GM19452 (cell line): ENCODE measurements at regions not wholly inside any gene's neighbourhood (a gene's known extent, or its start where the extent isn't known, plus 50 kb on each side); places are given as distances from the start of the nearest gene placed in this dataset.
"Not testable (repeated sequence)": the region's sequence is repeated elsewhere in the genome, so short reads cannot be mapped to it uniquely, and the experiment has no call there.

Source experiments
- ATAC-seq: cut with Tn5 transposase; IDR thresholded peaks from one replicate; pipeline ENCODE4 v1.9.1; 2021; ENCODE audit not compliant: unreplicated experiment

DNA sequence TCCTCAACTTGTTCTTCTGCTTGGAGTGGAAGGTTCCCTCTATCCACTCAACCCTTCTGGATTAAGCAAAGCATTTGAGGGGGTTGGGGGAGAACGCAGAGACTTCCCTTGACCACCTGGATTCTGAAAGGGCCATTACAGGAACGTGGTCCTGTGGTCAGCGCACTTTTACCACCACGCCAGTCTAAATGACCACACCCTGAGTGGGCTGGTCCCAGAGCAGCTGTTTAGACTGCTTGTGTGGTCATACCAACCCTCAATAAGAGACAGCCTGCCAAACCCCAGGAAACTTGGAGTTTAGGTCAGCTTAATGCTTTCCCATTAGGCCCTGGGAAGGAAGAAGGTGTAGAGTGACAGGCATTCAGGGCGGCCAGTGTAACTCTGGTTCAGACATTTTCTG is 165.5 kb upstream of the ATP2B1 start:
- ATAC-seq: no peak

DNA sequence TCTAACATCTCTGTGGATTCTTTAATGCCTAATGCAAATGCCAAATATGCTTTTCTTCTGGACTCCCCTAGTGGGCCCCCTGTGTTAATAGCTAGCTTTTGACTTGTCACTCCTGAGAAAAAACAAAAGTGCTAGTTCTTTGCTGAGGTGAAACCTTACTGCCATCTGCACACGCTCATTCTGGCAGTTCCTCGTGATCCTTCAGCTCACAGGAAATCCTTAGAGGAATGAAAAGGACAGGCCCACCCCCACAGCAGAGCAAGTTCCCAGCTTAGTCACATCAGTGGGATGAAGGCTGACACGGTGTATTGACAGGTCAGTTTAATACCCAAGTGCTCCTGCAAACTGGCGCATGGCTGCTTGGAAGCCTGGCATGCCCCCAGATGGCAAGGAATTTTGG is 165.1 kb upstream of the ATP2B1 start:
- ATAC-seq: no peak

DNA sequence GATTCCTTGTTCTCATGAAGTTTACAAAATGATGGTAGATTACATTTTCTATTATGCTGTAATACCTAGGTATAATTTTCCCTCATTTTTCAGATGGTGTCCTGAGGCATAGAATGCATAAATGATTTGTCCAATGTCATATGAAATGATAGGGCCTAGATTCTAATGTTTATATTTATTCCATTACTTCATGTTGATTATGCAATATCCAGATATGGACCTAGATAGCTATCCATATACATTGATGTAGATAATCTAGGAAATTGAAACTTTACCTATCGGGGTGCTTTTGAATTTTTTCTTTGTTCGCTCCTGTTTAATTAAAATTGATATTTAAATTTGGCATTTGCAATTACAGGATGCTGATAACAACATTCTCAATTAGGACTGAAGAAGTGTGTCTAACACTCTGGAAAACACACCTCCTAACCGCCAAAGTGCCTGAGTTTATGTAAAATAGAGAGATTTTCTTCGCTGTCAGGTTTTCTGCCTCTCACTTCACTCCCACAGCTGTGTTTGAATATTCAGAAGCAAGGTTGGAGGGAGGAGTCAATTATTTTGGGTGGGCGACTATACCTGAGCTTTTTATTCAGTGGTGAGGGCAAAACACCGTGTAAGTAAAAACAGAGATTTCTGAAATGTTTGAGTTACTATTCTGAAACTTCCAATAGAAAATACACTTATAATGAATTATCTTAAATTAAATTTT is 164.4 kb upstream of the ATP2B1 start:
- ATAC-seq: no peak

DNA sequence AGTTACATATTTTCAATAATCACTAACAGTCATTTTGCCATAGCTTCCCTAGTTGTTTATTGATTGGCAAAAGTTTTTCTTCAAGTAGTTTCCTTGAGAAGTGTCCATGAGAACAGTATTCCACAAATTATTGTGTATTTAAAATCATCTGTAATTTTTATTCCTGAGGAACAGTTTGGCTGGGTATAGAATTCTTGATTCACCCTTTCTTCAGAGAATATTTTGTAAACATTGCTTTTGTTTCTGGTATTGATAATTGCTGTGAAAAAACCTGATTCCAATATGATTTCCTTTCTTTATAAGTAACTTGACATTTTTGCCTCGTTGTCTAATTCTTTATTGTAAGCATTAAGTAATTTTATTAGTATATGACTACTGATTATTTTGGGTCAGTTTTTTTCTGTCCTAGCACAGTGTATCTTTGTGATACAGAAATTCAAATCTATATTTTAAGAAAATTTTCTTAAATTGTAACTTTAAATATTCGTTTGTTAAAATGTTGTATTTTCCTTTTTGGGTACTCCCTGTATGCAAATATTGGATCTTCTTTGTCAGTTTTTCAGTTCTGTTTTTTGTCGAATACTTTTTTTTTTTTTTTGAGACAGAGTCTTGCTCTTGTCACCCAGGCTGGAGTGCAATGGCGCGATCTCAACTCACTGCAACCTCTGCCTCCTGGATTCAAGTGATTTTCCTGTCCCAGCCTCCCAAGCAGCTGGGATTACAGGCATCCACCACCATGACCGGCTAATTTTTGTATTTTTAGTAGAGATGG is 162.0 kb upstream of the ATP2B1 start:
- no peak for ATAC-seq

DNA sequence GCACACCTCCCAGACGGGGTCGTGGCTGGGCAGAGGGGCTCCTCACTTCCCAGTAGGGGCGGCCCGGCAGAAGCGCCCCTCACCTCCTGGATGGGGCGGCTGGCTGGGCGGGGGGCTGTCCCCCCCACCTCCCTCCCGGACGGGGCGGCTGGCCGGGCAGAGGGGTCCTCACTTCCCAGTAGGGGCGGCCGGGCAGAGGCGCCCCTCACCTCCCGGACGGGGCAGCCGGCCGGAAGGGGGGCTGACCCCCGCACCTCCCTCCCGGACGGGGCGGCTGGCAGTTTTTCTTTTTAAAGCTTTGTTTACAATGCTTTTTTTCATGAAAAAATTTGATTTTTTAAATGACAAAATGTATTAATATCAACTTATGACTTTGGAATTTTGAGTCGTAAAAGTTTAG is 159.0 kb upstream of the ATP2B1 start:
- ATAC-seq: not testable (repeated sequence)

DNA sequence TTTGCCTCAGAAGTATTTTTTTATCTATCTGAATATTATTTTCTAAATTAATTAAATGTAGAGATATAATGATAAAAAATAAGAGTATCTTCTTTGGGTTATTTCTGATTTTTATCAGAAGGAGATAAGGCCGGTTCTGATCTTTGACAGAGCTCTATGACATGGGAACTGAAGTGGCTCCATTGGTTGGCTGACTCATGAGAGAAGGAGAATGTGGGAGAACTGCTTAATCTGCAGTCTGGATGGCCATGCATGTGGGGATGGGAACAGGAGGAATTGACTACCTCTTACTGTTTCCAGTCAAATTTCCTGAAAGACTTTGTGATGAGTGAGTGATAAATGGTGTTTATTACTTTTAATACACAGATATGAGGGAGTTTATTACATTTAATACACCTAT is 155.8 kb upstream of the ATP2B1 start:
- no peak for ATAC-seq

DNA sequence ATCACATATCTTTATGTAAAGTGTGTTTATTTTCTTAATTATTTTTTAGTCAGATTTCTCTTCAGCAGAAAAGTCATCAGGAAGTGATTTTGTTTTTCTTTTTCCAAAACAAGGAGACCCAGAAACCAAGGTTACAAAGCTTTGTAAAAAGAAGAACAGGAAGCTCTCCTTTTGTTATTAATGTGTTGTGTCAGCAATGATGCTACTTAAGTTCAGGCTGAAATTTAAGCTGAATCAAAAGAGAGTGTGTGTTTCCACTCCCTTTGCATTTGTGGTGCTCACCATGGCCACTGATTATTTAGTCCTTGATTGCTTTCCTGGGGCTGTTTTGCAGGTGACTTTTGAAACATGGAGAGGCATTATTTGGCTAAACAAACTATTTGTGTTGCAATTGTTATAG is 155.3 kb upstream of the ATP2B1 start:
- ATAC-seq: no peak

DNA sequence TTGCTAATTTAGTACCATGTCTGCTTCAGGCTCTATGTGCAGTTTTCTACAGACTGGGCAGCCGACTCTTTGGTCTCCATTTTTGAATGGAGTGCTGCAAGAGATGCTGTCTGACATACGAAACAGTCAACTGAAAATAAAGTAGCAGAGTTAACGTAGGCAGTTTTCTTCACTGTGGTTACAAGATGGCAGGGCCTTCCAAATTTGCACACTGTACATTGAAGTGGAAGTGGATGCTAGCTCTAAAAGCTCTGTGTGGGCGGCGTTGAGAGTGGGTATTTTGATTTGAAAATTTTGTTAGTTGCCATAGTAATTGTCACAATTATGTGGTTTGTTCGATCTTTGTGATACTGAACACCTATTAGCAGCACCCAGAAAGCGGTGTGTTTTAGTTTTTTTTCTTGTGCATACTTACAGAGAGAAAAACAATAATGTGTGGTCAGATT is 154.9 kb upstream of the ATP2B1 start:
- ATAC-seq: peak; percentile 67

DNA sequence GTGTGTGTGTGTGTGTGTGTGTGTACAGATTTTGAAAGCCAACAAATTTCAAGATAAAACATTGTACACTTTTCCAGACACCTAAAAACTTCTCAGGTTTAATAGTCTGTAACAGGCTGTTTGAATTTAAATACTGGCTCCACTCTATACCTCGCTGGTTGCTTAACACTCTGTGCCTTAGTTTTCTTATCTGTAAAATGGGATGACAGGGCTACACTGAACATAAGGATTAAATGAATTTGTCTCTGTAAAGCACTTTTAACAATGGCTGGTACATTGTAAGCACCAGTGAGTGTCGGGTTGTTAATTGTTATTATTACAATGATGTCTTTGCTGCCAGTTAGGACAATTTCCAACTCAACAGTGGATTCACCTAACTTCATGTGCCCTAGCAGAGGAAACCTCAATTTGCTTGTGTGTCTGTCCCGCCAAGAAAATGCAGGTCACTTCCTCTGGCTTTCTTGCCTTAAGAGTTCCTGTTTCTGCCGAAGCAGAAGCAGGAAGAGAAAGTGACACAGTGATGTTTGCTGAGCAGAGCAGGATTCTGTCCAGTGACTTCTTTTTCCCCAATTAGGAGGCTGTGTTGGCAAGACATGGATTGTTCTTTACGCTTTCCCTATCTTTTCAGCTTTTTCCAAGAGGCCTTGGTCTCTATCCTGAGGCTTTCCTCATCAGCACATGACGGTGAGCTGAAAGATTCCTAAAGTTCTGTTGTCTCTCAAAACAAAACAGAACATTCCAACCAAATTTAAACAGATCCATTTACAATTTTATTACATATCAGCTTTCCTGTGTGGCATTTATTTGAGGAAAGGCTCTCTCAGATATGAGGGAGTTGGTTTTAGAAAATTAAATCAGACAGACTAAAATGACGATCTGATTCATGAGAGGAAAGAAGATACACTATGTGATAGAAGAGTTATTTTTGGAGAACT is 154.1 kb upstream of the ATP2B1 start:
- peak; percentile 71 for ATAC-seq

DNA sequence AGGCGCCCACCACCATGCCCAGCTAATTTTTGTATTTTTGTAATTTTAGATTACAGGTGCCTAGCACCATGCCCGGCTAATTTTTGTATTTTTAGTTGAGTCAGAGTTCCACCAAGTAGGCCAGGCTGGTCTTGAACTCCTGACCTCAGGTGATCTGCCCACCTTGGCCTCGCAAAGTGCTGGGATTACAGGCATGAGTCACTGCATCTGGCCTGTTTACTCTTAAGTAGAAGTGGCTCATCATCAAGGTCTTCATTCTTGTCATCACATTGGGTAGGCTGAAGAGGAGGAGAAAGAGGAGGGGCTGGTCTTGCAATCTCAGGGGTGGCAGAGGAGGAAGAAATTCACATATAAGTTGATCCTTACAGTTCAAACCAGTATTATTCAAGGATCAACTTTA is 152.4 kb upstream of the ATP2B1 start:
- ATAC-seq: no peak

DNA sequence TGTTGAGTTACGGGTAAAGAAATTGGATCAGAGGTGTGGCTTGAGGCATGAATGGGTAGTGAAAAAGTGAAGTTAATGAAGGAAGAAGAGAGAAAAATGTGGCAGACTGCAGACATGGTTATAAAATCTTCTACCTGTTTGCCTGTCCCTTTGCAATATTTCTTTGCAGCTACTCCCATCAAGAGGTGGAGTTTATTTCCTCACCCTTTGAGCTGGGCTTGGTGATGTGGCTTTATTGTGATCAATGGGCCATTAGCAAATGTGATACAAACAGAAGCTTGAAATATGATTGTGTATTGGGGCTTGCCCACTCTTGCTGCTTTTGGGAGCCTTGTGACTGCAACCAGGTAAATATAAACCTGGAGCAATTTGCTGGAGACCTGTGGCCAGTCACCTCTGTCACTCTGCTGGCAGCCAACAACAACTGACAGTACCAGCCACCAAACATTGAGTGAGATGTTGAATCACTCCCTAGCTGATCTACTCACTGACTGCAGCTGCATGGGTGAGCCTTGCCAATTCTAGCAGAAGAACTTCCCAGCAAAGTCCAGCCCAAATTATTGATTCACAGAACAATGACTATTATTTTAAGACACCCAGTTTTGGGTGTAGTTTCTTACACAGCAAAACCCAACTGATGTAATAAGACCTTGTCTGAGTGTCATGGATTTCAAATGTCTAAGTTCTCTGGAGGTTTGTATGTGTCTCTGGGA is 151.0 kb upstream of the ATP2B1 start:
- ATAC-seq: no peak

DNA sequence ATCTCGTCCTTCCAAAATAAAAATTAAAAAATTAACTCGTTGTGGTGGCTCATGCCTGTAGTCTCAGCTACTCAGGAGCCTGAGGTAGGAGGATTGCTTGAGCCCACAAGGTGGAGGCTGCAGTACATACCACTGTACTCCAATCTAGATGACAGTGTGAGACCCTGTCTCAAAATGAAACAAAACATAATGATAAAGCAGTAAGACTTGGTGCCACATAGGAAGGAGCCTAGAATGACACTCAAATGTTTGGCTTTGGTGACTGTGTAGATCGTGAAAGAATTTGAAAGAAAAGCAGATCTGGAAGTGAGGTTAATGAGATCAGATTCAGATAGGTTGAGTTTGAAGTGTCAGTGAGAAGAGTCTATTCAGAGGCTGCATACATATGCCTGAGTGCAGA is 150.1 kb upstream of the ATP2B1 start:
- no peak for ATAC-seq

DNA sequence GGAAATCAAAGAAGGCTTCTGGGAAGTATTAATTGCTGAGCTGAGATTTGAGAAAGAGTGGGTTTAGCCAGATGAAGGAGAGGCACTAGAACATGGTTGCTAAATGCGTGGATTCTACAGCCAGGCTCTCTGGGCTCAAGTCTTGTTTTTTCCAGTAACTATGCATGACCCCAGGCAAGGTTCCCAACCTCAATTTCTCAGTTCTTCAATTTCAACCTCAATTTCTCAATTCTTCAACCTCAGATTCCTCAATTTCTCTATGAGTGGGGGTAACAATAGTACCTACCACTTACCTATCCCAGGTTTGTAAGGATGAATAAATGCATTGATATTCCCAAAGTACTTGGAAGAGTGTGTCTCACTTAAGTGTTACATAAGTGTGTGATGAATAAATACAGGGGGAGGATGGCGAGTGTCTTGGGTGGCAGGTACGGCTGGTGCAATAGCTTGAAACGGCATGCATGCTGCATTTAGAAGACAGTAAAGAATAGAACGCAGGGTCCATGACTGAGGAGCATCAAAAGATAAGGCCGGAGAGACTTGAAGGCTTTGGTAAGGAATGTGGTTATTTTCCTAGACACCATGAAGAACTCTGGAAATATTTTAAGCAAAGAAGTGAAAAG is 149.1 kb upstream of the ATP2B1 start:
- ATAC-seq: no peak

DNA sequence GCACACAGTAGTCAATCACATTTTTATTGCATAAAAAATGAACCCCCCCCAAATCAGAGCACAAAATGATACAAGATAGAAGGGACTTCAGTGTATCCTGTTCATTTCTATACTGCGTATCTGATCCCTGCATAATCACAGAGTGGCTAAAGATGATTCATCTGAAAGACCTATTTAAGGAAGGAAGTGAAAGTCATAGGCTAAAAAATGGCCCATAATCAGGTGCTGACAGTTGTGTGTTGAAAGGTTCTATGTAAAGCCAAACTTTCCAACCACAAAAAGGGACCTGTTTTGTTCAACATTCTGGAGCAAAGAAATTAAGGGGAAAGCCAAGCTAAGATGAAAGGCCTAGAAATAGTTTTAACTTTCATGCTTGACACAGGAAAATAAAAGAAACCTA is 147.8 kb upstream of the ATP2B1 start:
- peak; percentile 80 for ATAC-seq

DNA sequence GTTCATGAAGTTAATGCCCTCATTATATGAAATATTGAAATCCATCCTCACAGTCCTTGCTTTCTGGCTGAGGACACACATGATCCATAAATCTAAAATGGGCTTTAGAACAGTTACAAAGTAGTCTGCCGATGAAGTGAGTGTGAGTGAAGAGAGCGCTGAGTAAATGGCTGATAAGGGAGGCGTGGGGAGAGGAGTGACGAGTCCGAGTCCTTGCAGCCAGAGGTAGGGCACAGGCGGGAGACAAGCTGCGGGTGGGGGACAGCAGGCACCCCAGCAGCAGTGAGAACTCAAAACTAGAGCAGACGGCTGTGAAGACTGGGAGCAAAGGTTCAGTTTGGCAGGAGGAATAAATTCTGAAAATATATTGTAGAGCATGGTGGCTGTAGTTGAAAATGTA is 140.1 kb upstream of the ATP2B1 start:
- no peak for ATAC-seq

DNA sequence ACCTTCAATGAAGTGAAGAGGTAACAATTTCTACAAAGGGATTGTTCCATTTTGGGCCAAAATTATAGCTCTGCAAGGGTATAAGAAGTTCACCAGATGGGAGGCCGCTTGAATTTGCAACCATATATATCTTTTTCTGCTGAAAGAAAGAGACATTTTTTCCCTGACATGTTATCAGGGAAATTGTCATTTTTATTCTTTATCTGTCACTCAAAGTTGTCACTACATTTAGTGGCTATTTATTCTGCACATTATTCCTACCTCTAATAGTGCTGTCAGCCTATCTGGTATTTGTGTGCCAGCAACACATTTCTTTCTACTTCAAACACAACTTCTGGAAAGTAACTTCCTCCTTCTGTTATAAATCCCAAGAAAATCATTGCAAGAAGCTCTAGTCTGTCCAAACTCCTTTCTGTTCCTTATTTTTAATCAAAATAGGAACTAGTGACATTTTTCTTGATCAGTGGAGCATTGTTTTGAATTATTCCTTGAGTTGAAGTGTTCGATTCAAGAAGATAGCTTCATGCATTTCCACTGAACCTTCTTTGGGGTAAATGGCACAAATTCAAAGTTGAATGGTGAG is 137.9 kb upstream of the ATP2B1 start:
- ATAC-seq: no peak

DNA sequence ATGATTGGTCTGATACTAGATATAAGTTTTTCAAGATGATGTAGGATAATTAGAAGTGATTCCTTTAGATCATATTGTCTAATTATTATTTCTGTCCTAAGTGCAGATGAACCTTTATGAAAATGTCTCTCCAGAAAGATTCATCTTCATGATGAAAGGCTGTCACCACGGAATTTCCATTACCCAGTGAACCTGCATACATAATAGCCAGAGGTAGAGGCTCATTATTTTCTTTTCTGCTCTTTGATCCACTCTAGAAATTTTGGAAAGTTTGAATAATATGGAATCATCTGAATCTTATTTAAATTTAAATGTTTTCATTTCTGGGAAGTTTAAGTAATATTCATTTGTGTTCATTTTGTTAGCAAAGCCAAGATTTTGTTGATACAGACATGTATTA is 137.1 kb upstream of the ATP2B1 start:
- no peak for ATAC-seq

DNA sequence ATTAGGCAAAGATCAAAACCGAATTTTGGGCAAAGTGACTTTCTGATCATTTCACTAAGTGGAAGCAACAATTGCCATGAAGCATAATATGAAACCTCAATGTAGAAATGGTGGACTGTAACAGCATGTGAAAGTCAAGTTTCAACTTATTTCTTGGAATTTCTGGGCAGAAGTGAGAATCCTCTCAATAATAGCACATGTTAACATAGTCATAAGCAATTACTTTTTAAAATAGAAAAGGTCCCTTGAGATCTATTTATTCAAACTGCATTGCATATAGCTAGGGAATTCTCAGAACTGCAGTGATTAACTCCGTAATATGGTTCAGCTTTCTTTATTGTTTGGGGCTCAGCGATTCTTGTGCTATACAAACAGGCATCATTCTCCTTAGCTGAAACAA is 136.7 kb upstream of the ATP2B1 start:
- no peak for ATAC-seq

DNA sequence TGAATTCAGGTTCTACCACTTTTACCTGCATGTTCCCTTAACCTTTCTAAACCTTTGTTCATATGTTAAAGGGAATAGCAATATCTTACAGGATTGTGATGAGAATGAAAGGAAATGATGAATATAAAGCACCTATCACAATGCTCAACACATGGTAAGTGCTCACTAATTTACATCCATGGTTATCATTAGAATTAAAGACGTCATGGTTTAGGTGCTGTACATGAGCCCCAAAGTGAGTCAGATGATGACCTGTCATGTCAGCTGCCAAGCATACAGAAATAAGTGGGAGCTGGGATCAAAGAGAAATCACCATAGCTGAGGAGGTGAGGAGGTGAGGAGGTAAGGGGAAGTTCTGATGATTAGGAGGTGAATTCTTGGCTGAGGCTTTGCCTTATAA is 135.9 kb upstream of the ATP2B1 start:
- ATAC-seq: no peak
